Body of pancreas (tissue), 4 donors: ENCODE measurements at regions not wholly inside any gene's neighbourhood (a gene's known extent, or its start where the extent isn't known, plus 50 kb on each side); places are given as distances from the start of the nearest gene placed in this dataset.

Source experiments
- CTCF ChIP-seq, 7 experiments: fragments of 450-650 bp in 4 of 7; fragments of 200-600 bp in 3 of 7; sonication (generic) in 3 of 7; IDR thresholded peaks; one replicate each; pipeline ENCODE4 v1.5.1; 2016 to 2019; ENCODE audit warnings: antibody characterized with exemption in 7 of 7
- POLR2A ChIP-seq, 3 donors: fragments of 450-650 bp; IDR thresholded peaks; one replicate each; pipeline ENCODE4 v1.6.1; 2016; ENCODE audit warnings: antibody characterized with exemption in 3 of 3, mild to moderate bottlenecking in 2 of 3

DNA sequence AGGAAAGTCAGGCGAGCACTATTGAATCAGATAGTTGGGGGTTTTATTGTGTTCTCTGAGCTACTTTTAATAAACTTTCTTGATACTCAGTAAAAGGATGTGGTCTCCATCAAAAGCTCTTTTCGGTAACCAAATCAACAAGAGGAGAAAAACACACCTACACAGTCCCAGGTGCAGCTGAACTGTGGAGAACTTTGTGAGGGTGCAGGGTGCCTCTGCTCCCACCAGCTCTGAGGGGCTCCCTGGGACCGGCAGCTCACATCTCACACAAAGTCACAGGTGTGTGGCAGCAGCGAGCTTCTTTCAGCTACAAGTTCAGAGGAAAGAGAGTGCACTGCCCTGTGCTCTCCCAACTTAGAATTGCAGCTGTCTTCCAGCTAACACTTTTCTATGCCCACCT lies 650.4 kb downstream of the RNF144A start:
- TF ChIP-seq POLR2A (IDR thresholded peaks at IDR 0.05), result no peak
- TF ChIP-seq CTCF (IDR thresholded peaks at IDR 0.05), result no peak
